HG03196 (cell line): ENCODE measurements at regions not wholly inside any gene's neighbourhood (a gene's known extent, or its start where the extent isn't known, plus 50 kb on each side); places are given as distances from the start of the nearest gene placed in this dataset.

ENCODE experiments used
- ATAC-seq: cut with Tn5 transposase; IDR thresholded peaks from one replicate; pipeline ENCODE4 v1.9.1; 2021; ENCODE audit not compliant: unreplicated experiment

DNA sequence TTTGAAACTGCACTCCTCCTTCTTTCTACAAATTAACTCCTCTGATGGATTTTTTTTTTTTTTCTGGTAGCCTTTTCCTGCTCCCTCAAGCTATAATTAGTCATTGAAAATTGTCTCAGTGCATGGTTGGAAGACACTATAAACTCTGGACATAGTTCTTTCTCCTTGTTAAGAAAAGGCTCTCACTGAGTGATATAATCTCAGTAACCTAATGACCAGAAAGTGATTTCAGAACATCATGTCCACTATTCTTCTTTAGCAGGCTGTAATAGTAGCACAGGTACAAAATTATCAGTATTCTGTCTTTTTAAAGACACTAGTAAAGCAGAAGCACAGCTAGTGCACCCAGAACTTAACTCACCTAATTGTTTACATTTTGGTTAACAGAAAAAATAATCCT, 752.6 kb upstream of the PHF14 start:
- no peak for ATAC-seq

DNA sequence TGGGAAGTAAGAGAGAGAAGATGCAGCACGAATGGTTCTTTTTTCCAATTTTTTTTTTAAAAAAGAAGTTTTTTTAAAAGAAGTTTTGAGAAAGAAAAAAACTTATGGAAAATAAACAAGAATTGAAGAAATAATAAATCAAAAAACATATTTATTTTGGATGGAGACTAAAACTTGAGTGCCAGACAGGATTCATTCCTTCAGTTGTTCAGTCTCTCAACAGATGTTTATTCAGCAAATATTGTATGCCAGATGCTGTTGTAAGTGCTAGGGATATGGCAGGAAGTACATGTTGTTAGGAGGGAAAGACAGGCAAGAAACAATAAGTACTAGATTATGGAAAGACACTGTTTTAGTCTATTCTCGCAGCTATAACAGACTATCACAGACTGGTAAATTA, 750.7 kb upstream of the PHF14 start:
- no peak for ATAC-seq

- no peak for ATAC-seq
These were observed 748.4 kb upstream of the PHF14 start for GRCh38 chr7:10225275-10225674.

DNA sequence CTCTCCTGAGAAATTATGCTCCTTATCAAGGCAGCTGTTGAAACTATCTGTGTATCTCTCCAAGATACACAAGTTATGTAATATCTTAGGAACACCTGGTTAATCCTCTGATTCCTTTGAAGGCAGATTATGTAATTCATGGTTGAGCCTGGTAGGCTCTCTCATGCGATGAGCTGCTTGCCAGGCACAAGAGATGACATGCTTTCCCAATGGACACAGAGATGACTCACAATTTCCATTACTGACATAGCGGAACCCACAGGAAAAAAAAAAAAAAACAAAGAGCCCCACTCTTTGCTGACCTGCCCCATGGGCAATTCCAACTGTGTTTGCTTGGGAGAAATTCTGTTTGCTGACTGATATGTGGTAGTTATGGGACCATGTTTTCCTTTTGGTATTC, 736.4 kb upstream of the PHF14 start:
- ATAC-seq: no peak

DNA sequence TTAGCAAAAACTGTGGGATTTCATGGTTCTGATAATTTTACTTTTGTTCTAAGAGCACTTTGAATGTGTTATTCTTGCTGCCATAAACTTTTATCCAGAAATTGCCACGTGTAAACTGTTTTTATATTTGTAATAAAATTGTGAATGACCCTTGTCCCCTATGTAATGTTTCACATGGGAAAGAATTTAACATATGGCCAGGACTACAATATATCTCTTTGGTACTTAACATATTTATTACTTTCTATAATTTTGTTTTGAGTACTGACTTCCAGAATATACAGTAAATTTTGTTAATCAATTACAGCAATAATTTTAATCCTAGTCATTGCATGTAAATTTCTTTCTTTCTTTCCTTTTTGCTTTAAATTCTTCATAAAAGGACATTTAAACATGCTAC, 735.0 kb upstream of the PHF14 start:
- no peak for ATAC-seq

DNA sequence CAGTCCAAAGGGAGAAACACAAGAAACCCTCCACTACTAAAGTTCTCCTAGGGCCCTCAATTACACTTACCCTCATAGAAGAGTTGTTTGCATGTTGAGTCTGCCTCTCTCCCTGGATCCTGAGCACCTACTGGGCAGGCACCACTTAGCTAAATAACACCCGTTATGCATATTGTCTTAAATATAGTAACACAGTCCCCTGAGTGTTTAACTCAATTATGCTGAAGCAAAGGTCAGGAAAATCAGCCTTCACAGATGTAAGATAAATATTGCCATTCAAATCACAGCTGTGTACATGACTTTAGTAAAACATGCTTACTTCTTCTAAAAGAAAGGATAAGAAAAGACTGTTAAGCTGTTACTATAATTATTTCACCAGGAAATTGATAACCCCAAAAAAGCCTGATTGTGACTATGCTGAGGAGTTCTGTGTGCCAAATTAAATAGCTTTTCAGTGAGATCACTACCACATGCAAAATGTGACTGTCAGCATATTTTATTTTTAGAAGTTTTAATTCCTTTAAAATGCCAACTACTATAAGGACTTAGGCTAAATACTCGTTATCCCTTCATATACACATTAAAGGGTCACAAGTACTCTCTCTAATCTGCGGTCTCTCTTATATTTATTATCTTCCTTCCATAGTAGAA, 733.9 kb upstream of the PHF14 start:
- no peak for ATAC-seq

DNA sequence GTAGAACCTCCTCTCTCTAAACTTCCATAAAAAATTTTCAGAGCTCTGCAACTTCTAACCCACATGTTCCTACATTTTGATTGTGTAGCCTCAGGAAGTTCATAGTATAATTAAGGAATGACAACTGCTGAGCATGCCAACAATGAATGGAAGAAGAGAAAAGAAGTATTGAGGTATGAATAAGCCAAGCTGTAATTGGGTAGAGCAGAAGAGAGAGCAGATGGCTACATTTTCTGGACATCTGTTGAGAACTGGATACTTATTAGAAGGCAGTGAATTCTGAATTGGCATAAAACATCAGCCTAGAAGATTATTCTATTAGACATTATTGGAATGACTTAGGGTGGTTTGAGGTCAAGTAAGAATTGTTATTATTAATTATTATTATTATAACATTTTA, 728.3 kb upstream of the PHF14 start:
- ATAC-seq: no peak

- no peak for ATAC-seq
These were observed 716.2 kb upstream of the PHF14 start for GRCh38 chr7:10257438-10257837.

DNA sequence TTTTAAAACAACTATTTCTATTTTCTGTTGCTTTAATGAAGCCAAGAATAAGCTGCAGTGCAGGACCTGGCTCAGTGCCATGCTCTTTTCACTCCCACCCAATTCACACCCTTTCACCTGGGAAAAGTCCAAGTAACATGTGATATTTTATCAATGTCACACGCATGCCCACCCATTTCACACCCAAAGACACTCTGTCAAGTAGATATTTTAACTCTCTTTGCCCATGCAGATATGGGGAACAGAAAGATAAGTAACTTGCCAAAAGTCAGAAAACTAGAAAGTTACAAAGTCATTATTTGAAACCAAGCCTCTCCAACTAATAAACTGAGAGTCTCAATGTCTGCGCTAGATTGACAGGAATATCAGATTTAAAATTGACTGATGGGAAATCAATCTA, 706.7 kb upstream of the PHF14 start:
- ATAC-seq: no peak

DNA sequence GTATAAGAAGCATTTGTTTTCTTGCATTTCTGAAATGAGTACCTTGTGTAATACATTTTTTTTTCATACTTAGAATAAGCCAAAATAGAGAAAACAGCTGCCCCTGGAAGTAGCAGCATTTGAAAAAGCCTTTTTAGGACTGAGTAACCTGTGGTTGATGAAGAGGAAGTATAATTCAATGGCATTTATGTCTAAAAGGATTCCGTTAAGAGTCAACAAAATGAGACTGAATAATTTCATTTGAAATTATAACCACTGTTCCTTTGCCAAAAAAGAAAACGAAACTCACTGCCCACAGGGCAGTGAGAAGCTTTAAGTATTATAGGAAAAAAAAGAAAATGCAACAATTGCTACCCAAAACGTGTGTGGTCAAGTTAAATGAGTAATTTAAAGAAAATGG, 705.6 kb upstream of the PHF14 start:
- ATAC-seq: no peak

GRCh38 chr7:10282909-10283308, 690.8 kb upstream of the PHF14 start:
- no peak for ATAC-seq

- ATAC-seq: no peak
These were observed 689.7 kb upstream of the PHF14 start for GRCh38 chr7:10284001-10284400.

DNA sequence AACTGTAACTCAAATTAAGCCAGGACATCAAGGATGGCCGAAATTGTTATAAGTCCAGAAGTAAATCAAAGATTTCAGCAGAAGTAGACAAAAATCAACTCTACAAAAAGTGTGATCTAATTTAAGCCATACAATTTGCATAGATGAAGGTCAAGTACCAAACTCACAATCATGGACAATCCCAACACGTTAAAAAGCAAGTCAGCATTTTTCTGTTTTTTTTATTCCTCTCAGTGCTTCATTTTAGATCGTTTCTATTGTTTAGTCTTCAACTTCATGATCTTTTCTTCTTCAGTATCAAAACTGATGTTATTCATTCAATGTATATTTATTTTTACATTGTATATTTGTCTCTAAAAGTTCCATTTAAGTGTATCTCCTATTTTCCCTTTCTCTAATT, 674.3 kb upstream of the PHF14 start:
- ATAC-seq: no peak

- no peak for ATAC-seq
These were observed 673.1 kb upstream of the PHF14 start for GRCh38 chr7:10300577-10300976.

DNA sequence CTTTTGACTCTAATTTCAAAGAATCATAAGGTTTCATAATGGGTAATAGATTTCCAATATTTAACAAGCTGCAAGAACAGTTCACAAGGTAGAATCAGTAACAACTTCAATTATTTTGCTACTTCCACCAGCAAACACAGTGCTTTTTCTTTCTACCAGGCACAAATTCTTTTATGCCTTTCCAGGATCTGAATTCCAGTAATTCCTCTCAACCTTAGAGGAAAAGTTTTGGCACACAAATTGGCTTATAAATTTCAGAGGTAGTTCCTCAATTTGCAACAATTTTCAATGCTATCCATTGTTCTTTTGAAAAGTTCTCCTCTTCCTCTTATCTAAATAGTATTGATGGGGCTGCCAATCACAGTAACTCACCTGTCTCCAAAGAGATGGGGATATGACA, 665.4 kb upstream of the PHF14 start:
- ATAC-seq: no peak

DNA sequence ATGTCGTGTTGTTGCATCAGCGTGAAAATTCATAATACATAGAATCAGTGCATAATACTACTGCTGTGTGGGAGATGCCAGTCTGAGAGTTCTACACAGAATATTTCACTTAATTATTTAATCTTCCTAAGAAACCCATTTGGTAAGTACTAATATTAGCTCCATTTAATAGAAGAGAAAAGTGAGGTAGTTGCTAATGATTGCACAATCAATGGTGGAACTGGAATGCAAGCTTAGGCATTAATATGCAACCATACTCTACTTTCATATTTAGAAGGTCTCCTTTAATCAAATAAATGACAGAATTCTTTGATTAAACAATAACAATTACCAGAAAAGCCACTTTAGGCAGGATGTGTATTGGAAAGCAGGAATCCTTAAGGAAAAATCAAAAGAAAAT, 660.7 kb upstream of the PHF14 start:
- no peak for ATAC-seq

DNA sequence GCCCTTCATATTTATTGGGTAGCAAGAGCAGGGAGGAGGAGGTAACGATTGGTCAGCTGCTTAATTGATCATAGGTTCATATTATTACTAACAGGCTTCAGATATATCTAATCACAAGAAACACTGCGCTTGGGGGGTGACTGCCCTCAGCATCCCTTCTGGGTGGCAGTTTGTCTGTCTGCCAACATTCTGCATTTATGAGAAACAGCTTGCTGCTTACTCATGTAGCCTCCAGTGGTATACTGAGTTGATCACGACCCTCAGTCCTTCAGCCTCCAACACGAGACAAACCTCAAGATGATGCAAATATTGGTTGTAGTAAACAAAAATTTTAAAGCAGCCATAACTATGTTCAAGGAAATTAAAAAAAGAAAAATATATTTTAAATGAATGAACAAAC, 657.8 kb upstream of the PHF14 start:
- ATAC-seq: no peak

GRCh38 chr7:10316488-10316887, 657.2 kb upstream of the PHF14 start:
- ATAC-seq: no peak

DNA sequence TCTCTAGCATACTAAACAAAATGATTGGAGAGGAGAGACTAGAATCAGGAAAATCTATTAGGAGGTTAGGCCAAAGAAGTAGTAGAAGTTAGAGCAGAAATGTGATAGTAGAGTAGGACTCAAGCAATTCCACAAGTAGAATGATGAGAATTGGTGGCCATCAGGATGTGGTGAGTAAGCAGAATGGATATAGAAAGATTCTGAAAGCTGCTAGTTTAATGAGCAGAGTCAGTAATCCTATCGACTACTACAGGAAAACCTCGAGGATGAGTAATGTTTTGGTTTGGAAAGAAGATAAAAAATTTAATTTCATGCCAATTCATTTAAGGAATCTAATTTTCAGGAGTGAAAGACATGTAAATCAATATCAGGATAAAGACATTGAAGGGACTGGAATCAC, 648.3 kb upstream of the PHF14 start:
- ATAC-seq: no peak

DNA sequence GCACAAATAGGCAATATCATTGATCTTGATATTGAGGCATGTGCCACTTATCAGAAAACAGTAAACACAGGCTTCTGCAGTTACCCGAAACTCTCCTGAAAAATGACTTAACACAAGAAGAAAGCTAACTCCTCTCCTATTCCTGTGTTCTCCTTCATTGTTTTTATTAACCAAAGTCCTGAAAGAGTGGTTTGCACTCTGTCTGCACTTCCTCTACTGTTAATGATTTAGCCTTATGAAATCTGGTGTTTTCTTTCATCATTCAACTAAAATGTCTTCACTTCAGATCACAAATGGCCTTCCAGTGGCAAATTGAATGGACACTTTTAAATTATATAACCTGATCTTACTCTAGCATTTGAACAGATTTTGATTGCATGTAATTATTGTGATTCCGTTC, 630.6 kb upstream of the PHF14 start:
- no peak for ATAC-seq

DNA sequence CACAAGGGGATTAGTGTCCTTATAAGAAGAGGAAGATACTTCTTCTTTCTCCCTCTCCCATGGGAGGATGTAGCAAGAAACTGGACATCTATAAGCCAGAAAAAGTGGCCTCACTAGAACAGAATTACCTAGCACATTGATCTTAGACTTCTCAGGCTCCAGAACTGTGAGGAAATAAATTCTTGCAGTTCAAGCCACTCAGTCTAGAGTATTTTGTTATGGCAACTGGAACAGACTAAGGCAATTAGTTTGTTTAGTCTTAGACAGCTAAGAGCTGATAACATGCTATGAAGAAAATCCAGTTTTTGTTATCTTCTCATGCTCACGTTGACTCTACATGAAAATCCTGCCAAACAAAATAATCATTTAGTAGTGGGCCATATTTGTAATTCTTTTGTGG, 627.6 kb upstream of the PHF14 start:
- no peak for ATAC-seq

GRCh38 chr7:10355816-10356215, 617.9 kb upstream of the PHF14 start:
- no peak for ATAC-seq

- ATAC-seq: no peak
These were observed 613.6 kb upstream of the PHF14 start for GRCh38 chr7:10360050-10360449.

- no peak for ATAC-seq
These were observed 571.9 kb upstream of the PHF14 start for GRCh38 chr7:10401793-10402192.
